ENCODE measurements at regions not wholly inside any gene's neighbourhood (a gene's known extent, or its start where the extent isn't known, plus 50 kb on each side); places are given as distances from the start of the nearest gene placed in this dataset.

GRCh38 chr11:109267293-109268095 lies 154.5 kb upstream of the C11orf87 start:
- DNase-seq (ENCODE audit: low read depth), result no peak

GRCh38 chr11:109275931-109276330 lies 146.1 kb upstream of the C11orf87 start:
- no peak for DNase-seq (ENCODE audit: low read depth)

DNA sequence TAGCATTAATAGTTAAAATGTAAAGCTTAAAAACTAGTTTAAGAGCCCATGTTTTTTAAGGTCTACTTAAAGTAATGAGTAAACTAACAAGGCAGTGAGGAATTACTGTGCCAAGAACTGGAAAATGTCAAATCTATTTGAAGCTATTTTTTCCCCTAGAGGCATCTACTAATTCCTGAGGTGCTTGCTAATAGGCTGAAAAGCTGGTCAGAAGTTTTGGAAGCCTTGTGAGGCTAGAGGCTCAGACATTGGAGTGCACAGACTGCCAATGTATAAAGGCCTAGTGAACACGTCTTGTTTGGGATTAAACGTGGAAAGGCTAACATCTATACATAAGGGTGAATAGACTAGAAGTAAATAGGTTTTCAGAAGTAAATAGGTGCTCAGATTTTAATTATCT lies 136.5 kb upstream of the C11orf87 start:
- DNase-seq (ENCODE audit: low read depth), result no peak

DNA sequence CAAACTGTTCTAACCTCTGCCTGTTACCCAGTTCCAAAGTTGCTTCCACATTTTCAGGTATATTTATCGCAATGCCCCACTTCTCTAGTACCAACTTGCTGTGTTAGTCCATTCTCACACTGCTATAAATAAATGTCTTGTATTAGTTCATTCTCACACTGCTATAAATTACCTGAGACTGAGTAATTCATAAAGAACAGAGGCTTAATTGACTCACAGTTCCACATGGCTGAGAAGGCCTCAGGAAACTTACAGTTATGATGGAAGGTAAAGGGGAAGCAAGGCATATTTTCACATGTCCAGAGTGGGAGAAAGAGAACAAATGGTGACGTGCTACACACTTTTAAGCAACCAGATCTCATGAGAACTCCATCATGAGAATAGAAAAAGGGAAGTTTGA lies 130.4 kb upstream of the C11orf87 start:
- DNase-seq (ENCODE audit: low read depth), result no peak

- peak; percentile 1 for DNase-seq (ENCODE audit: low read depth)
Measured at GRCh38 chr11:109298865-109299264, 123.1 kb upstream of the C11orf87 start.

DNA sequence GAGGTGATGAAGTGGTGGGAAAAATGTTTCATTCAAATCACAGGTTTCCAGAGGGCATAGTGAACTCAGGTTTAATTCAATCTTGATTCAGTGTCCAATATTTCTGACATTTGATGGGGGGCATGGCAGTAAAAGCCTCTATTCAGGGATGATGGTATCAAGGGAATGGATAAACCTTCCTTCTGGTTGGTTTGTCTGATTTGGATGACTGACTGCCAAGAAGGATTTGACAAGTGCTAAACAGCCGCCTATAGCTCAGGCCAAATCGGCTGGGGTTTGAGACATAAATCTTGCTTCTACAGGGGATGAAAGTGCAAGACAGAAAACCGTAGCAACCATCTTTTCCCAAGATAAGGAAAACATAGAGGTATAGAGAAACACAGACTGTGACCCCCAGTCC lies 121.8 kb upstream of the C11orf87 start:
- no peak for DNase-seq (ENCODE audit: low read depth)

DNA sequence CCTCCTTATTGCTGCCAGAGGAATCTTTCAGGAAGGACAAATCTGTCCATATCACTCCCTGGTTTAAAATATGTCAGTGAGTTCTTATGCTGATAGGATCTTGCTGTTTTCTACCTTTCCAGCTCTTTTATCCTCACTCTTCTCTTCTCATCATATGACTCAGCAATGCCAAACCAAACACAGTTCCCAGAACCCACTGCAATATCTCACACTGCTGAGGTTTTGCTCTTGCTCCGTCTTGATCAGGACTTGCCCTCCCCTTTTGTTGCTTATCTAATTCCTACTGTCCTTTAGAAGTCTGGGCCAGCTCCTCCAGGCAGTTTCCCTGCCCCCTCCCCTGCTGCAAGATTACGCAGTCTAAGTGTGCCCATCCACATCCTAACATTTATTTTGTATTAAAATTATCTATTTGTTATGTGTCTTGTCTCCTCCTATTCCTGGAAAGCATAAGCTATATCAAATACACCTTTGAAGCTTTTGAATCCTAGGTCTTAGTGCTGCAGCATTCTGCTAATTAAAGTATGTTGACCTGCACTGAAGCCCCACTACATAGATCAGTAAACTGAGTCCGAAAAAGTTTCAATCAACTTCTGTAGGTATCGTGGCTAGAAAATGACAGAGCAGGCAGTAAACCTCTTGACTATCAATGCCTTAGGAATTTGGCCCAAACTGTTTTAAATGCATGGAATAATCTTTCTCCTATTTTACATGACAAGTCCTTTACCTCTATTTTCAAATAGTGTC lies 119.2 kb upstream of the C11orf87 start:
- DNase-seq (ENCODE audit: low read depth), result no peak

DNA sequence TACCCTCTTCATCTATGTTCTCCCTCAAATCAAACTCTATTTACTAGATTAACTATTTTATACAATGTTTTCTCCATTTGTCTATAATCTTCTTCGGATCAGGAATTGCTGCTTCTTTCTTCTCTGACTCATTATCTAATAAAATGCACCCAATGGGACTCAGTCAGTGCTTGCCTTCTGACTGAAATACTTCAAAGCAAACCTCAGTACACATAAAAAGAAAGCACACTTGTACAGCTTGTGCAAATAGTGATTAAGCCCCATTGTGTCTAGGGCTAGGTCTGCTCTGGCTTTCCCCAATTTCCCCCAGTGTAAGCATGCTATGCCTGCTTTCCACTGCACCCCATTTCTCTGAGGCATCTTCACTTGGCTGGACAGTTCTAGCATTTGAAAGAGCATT lies 118.6 kb upstream of the C11orf87 start:
- no peak for DNase-seq (ENCODE audit: low read depth)

- DNase-seq (ENCODE audit: low read depth), result peak; percentile 5
Measured at GRCh38 chr11:109304159-109304558, 117.8 kb upstream of the C11orf87 start.

GRCh38 chr11:109305009-109305408 lies 117.0 kb upstream of the C11orf87 start:
- no peak for DNase-seq (ENCODE audit: low read depth)

GRCh38 chr11:109306322-109306721 lies 115.7 kb upstream of the C11orf87 start:
- peak; percentile 29 for DNase-seq (ENCODE audit: low read depth)

DNA sequence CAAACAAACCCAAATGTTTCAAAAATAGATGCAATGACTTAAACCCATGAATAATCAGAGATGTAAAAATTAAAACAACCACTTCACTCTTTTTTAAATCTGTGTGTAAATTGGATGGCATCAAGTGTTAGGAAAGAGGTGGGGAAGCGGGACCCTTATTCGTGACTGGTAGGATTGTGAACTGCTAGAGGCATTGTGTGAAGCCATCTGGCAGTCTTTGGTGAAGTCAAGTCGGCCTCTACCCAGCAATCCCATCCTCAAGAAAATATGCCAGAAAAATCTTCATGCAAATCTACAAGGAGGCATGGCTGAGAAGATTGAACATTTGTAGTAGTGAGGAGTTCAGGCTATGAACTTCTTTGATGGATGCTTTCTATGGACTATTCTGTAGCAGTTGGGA lies 114.6 kb upstream of the C11orf87 start:
- DNase-seq (ENCODE audit: low read depth), result no peak

DNA sequence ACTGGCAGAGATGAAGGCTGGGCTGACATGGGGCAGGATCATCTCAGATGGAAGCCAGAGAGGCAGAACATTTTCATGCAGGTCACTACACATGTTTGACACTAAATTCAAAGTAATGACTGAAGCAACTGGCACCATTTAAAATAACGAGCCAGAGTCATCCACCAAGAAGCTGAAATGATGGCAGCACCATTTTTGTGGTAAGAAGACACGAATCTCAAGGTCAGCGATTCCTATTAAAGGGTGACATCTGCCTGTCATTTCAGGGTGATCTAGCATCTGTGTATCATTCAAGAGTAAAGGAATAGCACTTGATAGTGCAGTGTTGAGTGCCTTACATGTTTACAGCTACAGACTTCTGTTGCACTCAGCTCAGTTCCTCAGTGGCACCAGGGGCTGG lies 113.4 kb upstream of the C11orf87 start:
- no peak for DNase-seq (ENCODE audit: low read depth)

GRCh38 chr11:109309153-109309552 lies 112.8 kb upstream of the C11orf87 start:
- peak; percentile 23 for DNase-seq (ENCODE audit: low read depth)

DNA sequence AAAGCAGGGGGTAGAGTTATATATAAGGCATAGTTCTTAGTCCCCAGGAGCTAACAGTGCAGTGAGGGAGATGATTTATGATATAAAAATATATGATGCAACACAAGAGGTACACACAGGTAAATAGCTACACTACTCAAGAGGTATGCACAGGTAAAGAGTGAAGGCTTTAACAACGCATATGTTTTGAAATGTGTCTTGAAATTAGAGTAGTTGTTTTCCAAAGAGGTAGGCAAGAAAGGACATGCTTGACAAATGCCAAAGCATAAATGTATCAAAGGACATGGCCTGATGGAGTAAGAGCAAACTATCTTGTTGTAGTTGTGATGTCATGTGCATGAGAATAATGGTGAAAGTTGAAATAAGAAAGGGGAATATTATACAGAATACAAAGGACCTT lies 104.3 kb upstream of the C11orf87 start:
- no peak for DNase-seq (ENCODE audit: low read depth)

DNA sequence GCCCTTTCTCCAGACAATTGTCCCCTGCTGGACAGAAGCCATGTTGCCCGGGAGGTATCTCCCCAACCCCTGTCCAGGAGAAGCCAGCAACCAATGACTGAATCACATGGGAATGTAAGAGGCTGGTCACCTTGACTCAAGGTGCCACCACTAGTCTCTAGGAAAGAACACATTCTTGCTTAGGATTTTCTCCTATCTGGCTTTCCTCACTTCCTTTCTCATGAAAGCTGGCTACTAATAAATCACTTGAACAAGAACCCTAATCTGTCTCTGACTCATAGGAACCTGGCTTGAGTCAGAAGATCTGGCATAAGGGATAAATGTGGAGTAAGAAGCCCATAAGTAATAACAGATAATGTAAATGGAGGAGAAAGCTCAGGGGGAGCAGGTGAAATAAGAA lies 101.4 kb upstream of the C11orf87 start:
- peak; percentile 18 for DNase-seq (ENCODE audit: low read depth)

DNA sequence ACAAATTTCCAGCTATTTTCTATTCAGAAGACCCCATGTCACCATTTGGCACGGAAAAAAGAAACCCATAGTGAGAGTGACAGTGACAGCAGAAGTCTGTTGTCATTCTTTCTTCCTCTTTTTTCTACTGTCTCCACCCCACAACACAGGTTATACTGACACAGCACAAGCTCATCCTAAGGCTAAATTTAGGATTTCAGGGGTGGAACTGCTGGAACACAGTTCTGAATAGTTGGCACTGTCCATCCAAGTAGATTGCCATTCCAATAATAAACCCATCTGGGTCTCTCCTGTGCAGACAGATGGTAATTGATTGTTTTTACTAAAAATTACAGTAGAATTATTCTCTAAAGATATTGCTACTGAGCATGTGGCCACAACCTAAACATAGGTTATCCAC lies 95.2 kb upstream of the C11orf87 start:
- DNase-seq (ENCODE audit: low read depth), result no peak

DNA sequence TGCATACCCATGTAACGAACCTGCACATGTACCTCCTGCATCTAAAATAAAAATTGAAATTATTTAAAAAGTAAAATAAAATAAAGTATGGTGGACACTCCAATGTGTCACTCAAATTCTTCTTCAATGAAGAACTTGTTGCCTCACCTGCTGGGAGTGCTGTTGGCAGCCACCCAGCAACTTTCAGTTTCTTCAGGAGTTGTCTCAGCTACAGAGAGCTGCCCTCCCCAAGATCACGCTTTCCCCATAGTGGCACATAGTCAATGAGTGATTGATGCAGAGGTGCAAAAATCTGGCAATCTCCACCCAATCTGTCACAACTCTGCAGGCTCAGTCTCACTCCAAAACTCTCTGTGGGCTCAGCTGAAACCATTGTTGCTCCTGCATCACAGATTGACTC lies 92.3 kb upstream of the C11orf87 start:
- no peak for DNase-seq (ENCODE audit: low read depth)

DNA sequence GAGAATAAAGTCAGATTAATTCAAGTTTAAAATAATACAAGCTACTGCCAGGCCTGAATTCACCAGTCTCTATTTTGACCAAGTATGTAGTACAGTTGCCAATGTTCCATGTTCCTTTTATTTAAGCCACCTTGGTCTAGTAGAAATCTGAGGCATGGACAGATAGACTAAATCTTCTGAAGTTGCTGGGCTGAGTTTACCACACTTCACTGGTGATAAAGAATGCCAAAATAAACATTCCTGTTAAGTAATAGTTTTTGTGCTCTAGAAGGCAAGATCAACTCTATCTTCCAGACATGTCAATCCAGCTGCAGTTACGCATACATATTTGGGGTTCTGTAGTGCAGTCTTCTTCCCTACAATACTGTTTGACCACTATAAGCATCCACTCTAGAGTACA lies 83.9 kb upstream of the C11orf87 start:
- DNase-seq (ENCODE audit: low read depth), result peak; percentile 1

DNA sequence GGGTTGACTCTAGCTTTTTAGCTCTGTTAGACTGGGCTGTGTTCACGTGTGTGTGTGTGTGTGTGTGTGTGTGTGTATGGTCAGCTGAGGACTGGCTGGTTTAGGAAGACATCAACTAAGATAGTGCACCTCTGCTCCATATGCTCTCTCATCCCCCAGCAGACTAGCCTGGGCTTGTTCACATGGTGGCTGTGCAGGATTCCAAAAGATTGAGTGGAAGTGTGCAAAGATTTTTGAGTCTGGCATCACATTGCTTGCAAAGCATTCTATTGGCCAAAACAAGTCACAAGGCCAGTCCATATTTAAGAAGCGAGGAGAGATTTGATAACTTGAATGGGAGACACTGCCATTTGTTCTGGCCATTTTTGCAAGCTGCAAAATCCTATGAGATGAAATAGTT lies 79.7 kb upstream of the C11orf87 start:
- DNase-seq (ENCODE audit: low read depth), result no peak

DNA sequence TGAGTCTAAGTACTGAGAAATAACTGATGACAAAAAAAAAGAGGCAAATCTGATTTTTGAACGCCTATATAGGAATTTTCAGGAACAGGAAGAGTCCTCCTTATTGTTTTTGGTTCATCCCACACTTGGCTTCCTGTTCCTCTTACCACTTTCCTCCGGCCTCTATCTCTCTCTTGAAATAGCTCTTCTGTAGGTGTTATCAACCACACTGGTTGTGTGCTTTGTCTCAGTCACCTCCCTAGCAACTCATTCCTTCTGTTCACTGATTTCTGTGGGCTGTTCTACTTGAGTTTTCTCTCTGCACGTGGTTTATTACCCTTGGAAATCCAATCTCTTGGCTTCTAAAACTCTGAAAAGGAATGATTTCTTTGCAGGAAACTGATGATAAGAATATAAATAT lies 78.7 kb upstream of the C11orf87 start:
- DNase-seq (ENCODE audit: low read depth), result no peak

DNA sequence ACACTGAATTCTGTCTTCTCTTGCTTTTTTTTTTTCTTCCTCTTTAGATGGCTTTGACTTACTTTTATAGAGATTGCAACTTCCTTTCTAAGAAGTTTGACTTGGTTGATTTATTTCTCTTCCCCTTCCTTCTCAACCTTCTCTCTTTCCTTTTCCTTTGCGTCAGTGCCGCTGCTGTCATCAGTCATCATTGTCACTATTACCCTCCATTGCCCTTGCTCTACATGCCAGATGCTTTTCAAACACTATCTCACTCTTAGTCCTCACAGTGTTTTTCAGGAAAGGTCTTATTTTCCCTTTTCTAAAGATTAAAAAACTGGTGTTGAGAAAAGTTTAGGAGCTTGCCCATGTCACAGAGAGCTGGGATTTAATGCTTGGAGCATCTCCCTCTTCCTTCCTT lies 74.7 kb upstream of the C11orf87 start:
- DNase-seq (ENCODE audit: low read depth), result no peak

- no peak for DNase-seq (ENCODE audit: low read depth)
Measured at GRCh38 chr11:109349276-109350080, 72.5 kb upstream of the C11orf87 start.
